ENCODE measurements at regions not wholly inside any gene's neighbourhood (a gene's known extent, or its start where the extent isn't known, plus 50 kb on each side); places are given as distances from the start of the nearest gene placed in this dataset.

DNA sequence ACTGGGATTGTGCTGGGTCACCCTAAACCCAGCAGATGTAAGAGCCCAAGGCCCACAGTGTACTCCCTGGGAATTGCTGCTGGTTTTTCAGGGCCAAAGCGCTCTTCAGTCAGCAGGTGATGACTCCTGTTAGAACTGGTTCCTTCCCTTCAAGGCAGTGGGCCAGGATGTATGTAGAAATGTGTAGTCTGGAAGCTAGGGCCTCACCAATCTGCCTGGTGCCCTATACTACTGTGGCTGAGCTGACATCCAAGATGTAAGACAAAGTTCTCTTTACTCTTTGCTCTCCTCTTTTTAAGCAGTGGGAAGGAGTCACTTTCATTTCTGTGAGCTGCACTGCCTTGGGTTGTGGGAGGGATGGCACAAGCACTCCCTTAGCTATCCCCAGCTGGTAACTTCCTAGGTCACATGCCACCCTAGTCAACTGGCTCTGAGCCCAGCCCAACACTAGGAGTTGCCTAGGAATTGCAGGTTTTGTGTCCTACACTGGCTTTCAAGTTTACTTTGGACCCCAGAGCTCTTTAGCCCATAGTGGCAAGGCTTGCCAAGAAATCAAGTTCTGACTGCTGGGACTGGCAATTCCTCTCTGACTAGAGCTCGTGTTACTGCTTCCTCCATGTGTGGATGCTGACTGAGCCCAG is 249.2 kb downstream of the C12orf50 start:
- no peak for TF ChIP-seq POLR2A (IDR thresholded peaks at IDR 0.05)
- TF ChIP-seq POLR2AphosphoS5 (IDR thresholded peaks at IDR 0.05) = no peak

Measured in transverse colon (tissue), 3 donors.